ENCODE measurements at regions not wholly inside any gene's neighbourhood (a gene's known extent, or its start where the extent isn't known, plus 50 kb on each side); places are given as distances from the start of the nearest gene placed in this dataset.

DNA sequence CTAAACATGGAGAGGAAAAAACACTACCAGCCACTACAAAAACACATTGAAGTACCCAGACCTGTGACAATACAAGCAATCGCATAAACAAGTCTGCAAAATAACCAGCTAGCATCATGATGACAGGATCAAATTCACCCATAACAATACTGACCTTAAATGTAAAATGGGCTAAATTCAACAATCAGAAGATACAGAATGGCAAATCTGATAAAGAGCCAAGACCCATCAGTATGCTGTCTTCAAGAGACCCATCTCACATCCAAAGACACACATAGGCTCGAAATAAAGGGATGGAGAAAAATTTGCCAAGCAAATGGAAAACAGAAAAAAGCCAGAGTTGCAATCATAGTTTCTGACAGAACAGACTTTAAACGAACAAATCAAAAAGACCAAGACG, 294.4 kb downstream of the MEF2C start:
- Mint-ChIP-seq H3K4me3 (no peak overlapping the region), H3K4me1 (ENCODE audit: low read depth) (no peaks in the 10 kb centered on the region), H3K36me3 (ENCODE audit: low read depth) (0 out of 2 replicates have a peak, but pooled peaks cover 4% of the 10 kb centered on the region), H3K27ac (no peak overlapping the region), H3K9me3 (peaks cover 42% of the 10 kb centered on the region), H3K27me3 (ENCODE audit: insufficient read depth) (no peaks in the 10 kb centered on the region; the same call in 1 of the 2 replicates)
- TF ChIP-seq, protein P1, sequence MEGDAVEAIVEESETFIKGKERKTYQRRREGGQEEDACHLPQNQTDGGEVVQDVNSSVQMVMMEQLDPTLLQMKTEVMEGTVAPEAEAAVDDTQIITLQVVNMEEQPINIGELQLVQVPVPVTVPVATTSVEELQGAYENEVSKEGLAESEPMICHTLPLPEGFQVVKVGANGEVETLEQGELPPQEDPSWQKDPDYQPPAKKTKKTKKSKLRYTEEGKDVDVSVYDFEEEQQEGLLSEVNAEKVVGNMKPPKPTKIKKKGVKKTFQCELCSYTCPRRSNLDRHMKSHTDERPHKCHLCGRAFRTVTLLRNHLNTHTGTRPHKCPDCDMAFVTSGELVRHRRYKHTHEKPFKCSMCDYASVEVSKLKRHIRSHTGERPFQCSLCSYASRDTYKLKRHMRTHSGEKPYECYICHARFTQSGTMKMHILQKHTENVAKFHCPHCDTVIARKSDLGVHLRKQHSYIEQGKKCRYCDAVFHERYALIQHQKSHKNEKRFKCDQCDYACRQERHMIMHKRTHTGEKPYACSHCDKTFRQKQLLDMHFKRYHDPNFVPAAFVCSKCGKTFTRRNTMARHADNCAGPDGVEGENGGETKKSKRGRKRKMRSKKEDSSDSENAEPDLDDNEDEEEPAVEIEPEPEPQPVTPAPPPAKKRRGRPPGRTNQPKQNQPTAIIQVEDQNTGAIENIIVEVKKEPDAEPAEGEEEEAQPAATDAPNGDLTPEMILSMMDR (IDR thresholded peaks at IDR 0.05), result no peak
- no peak for DNase-seq

- Mint-ChIP-seq H3K27me3 (ENCODE audit: insufficient read depth) (no peaks in the 10 kb centered on the region; the same call in 1 of the 2 replicates), H3K27ac (no peak overlapping the region), H3K36me3 (ENCODE audit: low read depth) (no peaks in the 10 kb centered on the region), H3K4me3 (no peak overlapping the region), H3K9me3 (peaks cover 19% of the 10 kb centered on the region), H3K4me1 (ENCODE audit: low read depth) (no peaks in the 10 kb centered on the region)
- TF ChIP-seq, protein P1 (IDR thresholded peaks at IDR 0.05), result no peak
- no peak for DNase-seq
Observed at GRCh38 chr5:88583471-88583870, 299.5 kb downstream of the MEF2C start.

GRCh38 chr5:88558366-88558765, 289.7 kb upstream of the TMEM161B start:
- Mint-ChIP-seq H3K4me1 (ENCODE audit: low read depth) (no peaks in the 10 kb centered on the region), H3K36me3 (ENCODE audit: low read depth) (no peaks in the 10 kb centered on the region), H3K27me3 (ENCODE audit: insufficient read depth) (no peaks in the 10 kb centered on the region), H3K9me3 (peaks cover 16% of the 10 kb centered on the region), H3K4me3 (no peak overlapping the region), H3K27ac (no peak overlapping the region)
- TF ChIP-seq, protein P1 (IDR thresholded peaks at IDR 0.05), result no peak
- no peak for DNase-seq

DNA sequence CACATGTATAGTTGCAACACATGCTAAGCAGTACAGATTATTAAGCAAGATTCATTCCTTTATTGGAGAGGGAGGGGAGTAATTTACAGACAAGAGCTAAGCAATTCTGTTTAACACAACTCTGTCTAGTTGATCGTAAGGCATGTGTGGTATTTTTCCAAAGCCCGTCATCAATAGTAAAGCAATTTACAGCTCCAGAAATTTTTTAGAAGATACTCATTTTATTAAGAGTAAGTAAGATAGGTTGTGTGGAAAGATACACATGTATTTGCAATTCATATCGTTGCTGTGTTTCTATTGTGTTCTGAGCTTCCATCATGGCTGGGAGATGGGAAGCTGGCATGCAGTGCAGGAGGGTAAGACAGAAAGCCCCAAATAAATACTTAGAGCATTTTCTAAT, 289.2 kb upstream of the TMEM161B start:
- Mint-ChIP-seq H3K36me3 (ENCODE audit: low read depth) (no peaks in the 10 kb centered on the region), H3K27me3 (ENCODE audit: insufficient read depth) (no peaks in the 10 kb centered on the region), H3K9me3 (peaks cover 16% of the 10 kb centered on the region), H3K4me1 (ENCODE audit: low read depth) (no peaks in the 10 kb centered on the region), H3K27ac (no peak overlapping the region), H3K4me3 (no peak overlapping the region)
- TF ChIP-seq, protein P1 (IDR thresholded peaks at IDR 0.05), result no peak
- DNase-seq, result no peak

DNA sequence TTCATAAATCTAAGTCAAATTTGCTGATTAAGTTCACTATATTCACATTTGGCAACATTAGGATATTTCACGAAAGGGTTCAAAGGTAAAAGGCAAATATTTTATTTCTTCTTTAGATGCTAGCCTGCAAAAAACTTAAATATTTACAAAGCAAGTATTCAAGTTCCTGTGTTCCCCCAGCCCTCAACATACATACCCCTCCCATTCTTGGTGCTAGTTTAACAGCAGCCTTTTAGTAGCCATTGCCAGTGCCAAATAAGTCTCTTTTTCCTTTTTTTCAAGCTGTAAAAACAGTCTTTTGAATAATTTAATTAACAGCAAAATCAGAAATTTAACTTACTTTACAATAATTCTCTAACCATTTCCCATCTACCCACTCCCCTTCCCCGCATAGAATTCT, 288.5 kb upstream of the TMEM161B start:
- H3K4me1 Mint-ChIP-seq (ENCODE audit: low read depth), result no peaks in the 10 kb centered on the region
- no peak overlapping the region for H3K4me3 Mint-ChIP-seq
- H3K36me3 Mint-ChIP-seq (ENCODE audit: low read depth), result no peaks in the 10 kb centered on the region
- DNase-seq, result no peak
- TF ChIP-seq, protein P1 (IDR thresholded peaks at IDR 0.05), result no peak
- H3K27ac Mint-ChIP-seq, result no peak overlapping the region
- H3K9me3 Mint-ChIP-seq, result peaks cover 16% of the 10 kb centered on the region
- no peaks in the 10 kb centered on the region for H3K27me3 Mint-ChIP-seq (ENCODE audit: insufficient read depth)

DNA sequence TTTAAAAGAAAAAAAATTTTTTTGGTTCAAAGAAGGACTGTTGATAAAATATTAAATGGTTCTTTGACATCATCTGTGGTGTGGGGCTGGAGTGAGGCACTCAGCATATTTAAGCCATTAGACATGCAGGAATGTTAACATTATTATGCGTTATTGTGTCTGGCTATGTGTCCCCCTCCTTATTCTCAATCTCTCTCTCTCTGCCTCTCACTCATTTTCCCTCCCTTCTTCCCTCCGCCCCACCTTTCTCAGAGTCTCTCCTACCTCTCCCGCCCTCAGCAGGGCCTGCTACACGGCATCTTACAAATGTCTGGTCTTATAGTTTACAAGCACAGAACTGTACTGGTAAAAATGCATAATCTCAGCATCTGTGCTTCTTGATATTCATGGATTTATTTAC, 287.8 kb upstream of the TMEM161B start:
- H3K9me3 Mint-ChIP-seq, result peaks cover 21% of the 10 kb centered on the region
- no peak for DNase-seq
- no peaks in the 10 kb centered on the region for H3K27me3 Mint-ChIP-seq (ENCODE audit: insufficient read depth)

More for the DNA sequence above, 287.8 kb upstream of the TMEM161B start:
- no peak overlapping the region for H3K27ac Mint-ChIP-seq
- no peaks in the 10 kb centered on the region for H3K36me3 Mint-ChIP-seq (ENCODE audit: low read depth)
- TF ChIP-seq, protein P1 (IDR thresholded peaks at IDR 0.05), result no peak
- no peak overlapping the region for H3K4me3 Mint-ChIP-seq
- no peaks in the 10 kb centered on the region for H3K4me1 Mint-ChIP-seq (ENCODE audit: low read depth)
